Thyroid gland (tissue), 4 donors: ENCODE measurements at regions not wholly inside any gene's neighbourhood (a gene's known extent, or its start where the extent isn't known, plus 50 kb on each side); places are given as distances from the start of the nearest gene placed in this dataset.

Source experiments
- DNase-seq, 2 donors: peaks; one replicate each; pipeline ENCODE4 v3.0.0-alpha.2; 2019
- H3K27ac ChIP-seq, 3 donors: fragments of 200-600 bp; sonication (generic); 1 replicate in 2 of 3; 2 replicates in 1 of 3; pipeline ENCODE4 v1.5.1; 2016 to 2019; ENCODE audit warnings: mild to moderate bottlenecking in 1 of 3, moderate library complexity in 1 of 3
- H3K27me3 ChIP-seq: fragments of 200-600 bp; sonication (generic); one replicate; pipeline ENCODE4 v1.5.1; 2019
- H3K36me3 ChIP-seq, 2 donors: fragments of 200-600 bp; sonication (generic); one replicate each; pipeline ENCODE4 v1.5.1; 2016 to 2019
- H3K4me1 ChIP-seq, 2 donors: fragments of 200-600 bp; sonication (generic); one replicate each; pipeline ENCODE4 v1.5.1; 2017 to 2019
- H3K4me3 ChIP-seq, 3 donors: fragments of 200-600 bp; sonication (generic); replicated peaks in 1 of 3; 1 replicate in 2 of 3; 2 replicates in 1 of 3; pipeline ENCODE4 v1.5.1; 2016; ENCODE audit warnings: mild to moderate bottlenecking in 1 of 3
- H3K9me3 ChIP-seq: fragments of 200-600 bp; sonication (generic); one replicate; pipeline ENCODE4 v1.5.1; 2017
- CTCF ChIP-seq, 6 experiments: fragments of 200-600 bp in 3 of 6; fragments of 450-650 bp in 3 of 6; sonication (generic) in 3 of 6; IDR thresholded peaks; one replicate each; pipeline ENCODE4 v1.5.1; 2016 to 2019; ENCODE audit warnings: antibody characterized with exemption in 6 of 6, mild to moderate bottlenecking in 2 of 6, inconsistent platforms in 1 of 6, moderate library complexity in 1 of 6
- POLR2A ChIP-seq, 2 donors: fragments of 450-650 bp; IDR thresholded peaks; one replicate each; pipeline ENCODE4 v1.6.1; 2017; ENCODE audit warnings: antibody characterized with exemption in 2 of 2, mild to moderate bottlenecking in 2 of 2, moderate library complexity in 1 of 2
- WGBS, 2 donors: methylation state at CpG; one replicate each; pipeline ENCODE4 v1.1.5; 2017; 5-methylcytosine and 5-hydroxymethylcytosine counted together
- intact Hi-C: fragments of 100-400 bp; cut with DNase I; formaldehyde crosslinking; loops from one replicate; pipeline ENCODE4 v1.15.1; 2023

- H3K27ac ChIP-seq: no peak overlapping the region
- H3K36me3 ChIP-seq: no peaks in the 10 kb centered on the region
- intact Hi-C loops: no loop called here
- no peaks in the 10 kb centered on the region for H3K27me3 ChIP-seq
- no peak overlapping the region for H3K4me3 ChIP-seq
- 95% methylated on average over 13 of the region's 13 CpGs for whole genome bisulfite sequencing, 2 donors
- no peaks in the 10 kb centered on the region for H3K9me3 ChIP-seq
- H3K4me1 ChIP-seq: peaks cover 0 to 5% of the 10 kb centered on the region in 2 donors
- no peak for TF ChIP-seq POLR2A (IDR thresholded peaks at IDR 0.05)
- no peak for TF ChIP-seq CTCF (IDR thresholded peaks at IDR 0.05)
- no peak for DNase-seq
Observed at GRCh38 chr2:105652014-105652796, 92.5 kb upstream of the NCK2 start.

GRCh38 chr2:105649534-105649933, 95.2 kb upstream of the NCK2 start:
- Histone ChIP-seq H3K27ac (no peak overlapping the region), H3K27me3 (no peaks in the 10 kb centered on the region), H3K9me3 (no peaks in the 10 kb centered on the region), H3K4me3 (no peak overlapping the region), H3K36me3 (no peaks in the 10 kb centered on the region), H3K4me1 (peaks cover 4 to 19% of the 10 kb centered on the region in 2 donors)
- WGBS, 2 donors: 90 to 100% methylated on average over 2 of the region's 2 CpGs
- intact Hi-C loops: no loop called here
- TF ChIP-seq POLR2A (IDR thresholded peaks at IDR 0.05) (no peak), CTCF (IDR thresholded peaks at IDR 0.05) (no peak)
- DNase-seq: no peak

GRCh38 chr2:105647731-105648130, 97.0 kb upstream of the NCK2 start:
- Histone ChIP-seq H3K9me3 (no peaks in the 10 kb centered on the region), H3K27ac (no peak overlapping the region), H3K27me3 (no peaks in the 10 kb centered on the region), H3K4me1 (peaks cover 10 to 28% of the 10 kb centered on the region in 2 donors), H3K4me3 (no peak overlapping the region), H3K36me3 (no peaks in the 10 kb centered on the region)
- no peak for DNase-seq
- intact Hi-C loops: no loop called here
- no peak for TF ChIP-seq POLR2A (IDR thresholded peaks at IDR 0.05)
- TF ChIP-seq CTCF (IDR thresholded peaks at IDR 0.05): no peak
- WGBS, 2 donors: 77 to 87% methylated on average over 4 of the region's 4 CpGs

GRCh38 chr2:105646774-105647076, 98.0 kb upstream of the NCK2 start:
- TF ChIP-seq POLR2A (IDR thresholded peaks at IDR 0.05) (no peak), CTCF (IDR thresholded peaks at IDR 0.05) (no peak)
- no peaks in the 10 kb centered on the region for H3K27me3 ChIP-seq
- peak overlapping the region in 1 of 3 donors; percentile 3 for H3K27ac ChIP-seq
- H3K36me3 ChIP-seq: no peaks in the 10 kb centered on the region
- H3K4me1 ChIP-seq: peaks cover 10 to 28% of the 10 kb centered on the region in 2 donors
- H3K9me3 ChIP-seq: no peaks in the 10 kb centered on the region
- intact Hi-C loops: no loop called here
- H3K4me3 ChIP-seq: no peak overlapping the region
- WGBS, 2 donors: 82 to 88% methylated on average over 4 of the region's 4 CpGs
- no peak for DNase-seq

GRCh38 chr2:105645938-105646773, 98.6 kb upstream of the NCK2 start:
- 53 to 61% methylated on average over 8 of the region's 8 CpGs for WGBS, 2 donors
- Histone ChIP-seq H3K4me1 (peaks cover 10 to 28% of the 10 kb centered on the region in 2 donors), H3K27ac (peak overlapping the region in 2 of 3 donors; percentile 3 to 32), H3K36me3 (no peaks in the 10 kb centered on the region), H3K9me3 (no peaks in the 10 kb centered on the region), H3K27me3 (no peaks in the 10 kb centered on the region), H3K4me3 (no peak overlapping the region)
- no peak for DNase-seq
- no peak for TF ChIP-seq CTCF (IDR thresholded peaks at IDR 0.05)
- no peak for TF ChIP-seq POLR2A (IDR thresholded peaks at IDR 0.05)
- intact Hi-C loops: no loop called here
